HG03097 (cell line): ENCODE measurements at regions not wholly inside any gene's neighbourhood (a gene's known extent, or its start where the extent isn't known, plus 50 kb on each side); places are given as distances from the start of the nearest gene placed in this dataset.

Experiments used
- ATAC-seq: cut with Tn5 transposase; IDR thresholded peaks from one replicate; pipeline ENCODE4 v1.9.1; 2021; ENCODE audit not compliant: unreplicated experiment, low FRiP score

- no peak for ATAC-seq
These were observed 81.0 kb downstream of the QPCT start for GRCh38 chr2:37425408-37425807.

DNA sequence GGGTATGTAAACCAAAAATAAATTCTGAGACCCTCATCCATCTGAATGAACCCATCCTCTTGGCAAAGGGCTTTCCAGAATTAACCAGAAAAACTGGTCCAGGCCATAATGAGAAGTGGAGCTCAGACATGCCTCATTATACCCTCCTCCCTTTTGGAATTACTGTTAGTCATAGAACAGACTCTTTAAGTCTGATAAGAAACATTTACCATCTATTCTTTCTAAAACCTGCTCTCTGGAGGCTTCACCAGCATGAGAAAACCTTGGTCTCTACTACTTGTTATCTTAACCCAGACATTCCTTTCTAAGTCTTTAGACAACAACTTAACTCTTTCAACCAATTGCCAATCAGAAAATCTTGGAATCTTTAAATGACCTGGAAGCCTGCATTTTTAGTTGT lies 82.8 kb downstream of the QPCT start:
- no peak for ATAC-seq

DNA sequence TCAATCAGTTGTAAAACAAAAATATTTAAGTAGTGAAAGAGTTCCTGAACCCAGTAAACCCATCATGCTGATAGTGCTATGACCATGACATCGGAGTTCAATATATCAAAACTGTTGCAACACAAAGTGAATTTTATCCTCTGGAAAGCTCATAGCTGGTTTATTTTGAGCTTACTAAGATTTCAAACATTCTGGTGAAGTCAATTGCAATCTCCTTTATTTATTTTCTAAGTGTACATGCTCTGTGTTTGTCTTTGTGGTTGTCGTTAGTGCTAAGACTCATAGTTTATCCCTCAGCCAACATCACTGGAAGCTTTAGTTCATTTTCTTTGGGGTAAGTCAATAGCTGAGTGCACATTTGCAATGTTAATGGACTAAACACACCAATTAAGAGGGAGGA lies 91.9 kb downstream of the QPCT start:
- no peak for ATAC-seq

DNA sequence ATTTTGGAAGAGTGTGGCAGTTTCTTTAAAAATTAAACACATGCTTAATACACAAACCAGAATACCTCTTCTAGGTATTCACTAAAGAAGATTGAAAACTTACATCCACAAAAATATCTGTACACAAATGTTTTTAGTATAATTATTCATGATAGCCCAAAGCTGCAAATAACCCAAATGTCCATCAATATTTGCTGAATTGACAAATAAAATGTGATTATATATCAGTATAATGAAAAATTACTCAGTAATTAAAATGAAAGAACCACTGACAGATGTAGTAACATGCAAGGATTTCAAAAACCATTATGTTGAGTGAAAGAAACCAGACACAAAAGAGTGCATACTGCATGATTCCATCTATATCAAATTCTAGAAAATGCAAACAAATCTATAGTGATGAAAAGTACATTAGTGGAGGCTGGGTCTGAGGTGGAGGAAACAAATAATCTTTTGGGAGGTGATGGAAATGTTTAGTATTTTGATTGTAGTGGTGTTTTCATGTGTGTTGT lies 94.8 kb downstream of the QPCT start:
- ATAC-seq = no peak

DNA sequence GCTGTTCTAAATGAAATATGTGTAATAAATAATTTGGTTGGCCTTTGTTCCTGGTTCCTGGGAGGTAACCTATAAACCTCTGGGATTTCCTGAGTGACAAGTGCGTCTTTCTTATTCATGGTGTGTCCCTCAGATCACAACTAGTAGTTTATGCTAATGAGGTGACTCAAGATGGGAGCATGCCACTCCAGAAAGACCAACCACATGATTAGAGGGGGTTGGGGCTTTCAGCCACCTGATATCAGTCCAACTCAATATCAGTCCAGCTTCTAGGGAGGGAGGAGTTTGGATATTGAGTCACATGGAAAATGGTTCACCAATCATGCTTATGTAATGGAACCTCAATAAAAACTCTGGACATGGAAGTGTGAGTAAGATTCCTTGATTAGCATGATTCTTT lies 96.6 kb downstream of the QPCT start:
- ATAC-seq = no peak

DNA sequence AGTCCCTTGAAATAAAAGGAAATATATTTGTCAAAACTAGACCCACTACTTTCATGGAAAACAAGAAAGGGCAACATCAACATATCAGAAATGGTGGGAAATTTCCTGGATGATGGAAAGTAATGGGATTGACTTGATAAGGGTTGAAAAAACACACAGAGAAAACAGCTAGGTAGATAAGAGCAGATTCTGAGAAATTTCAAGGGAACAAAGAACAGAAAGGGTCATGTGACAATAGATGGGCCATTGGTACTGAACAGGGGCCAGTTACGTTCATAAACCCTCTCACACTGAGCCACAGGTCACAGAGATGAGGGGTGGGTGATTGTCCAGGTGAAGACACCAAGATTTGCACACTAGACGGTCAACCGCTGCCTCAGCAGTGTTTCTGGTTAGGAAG lies 98.7 kb downstream of the QPCT start:
- no peak for ATAC-seq

DNA sequence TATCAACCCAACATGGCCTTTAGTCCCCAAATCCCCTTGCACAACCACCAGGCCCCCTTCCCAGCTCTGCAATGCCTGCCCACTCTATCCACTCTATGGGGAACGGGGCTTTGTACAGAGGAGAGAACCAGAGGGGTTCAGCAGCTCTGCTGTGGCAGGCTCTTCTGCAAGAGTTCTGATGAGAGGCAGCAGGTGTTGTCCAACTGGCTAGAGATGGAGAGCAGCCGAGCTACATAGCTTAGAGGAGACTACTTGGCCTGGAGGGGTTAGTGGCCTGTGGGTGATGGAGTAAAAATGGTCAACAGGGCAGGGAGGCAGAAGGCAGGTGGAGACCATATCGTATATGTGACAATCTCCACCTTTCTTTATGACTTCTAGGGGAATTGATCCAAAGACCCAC lies 103.0 kb downstream of the QPCT start:
- no peak for ATAC-seq

GRCh38 chr2:37448342-37449120 lies 104.1 kb downstream of the QPCT start:
- ATAC-seq = no peak

DNA sequence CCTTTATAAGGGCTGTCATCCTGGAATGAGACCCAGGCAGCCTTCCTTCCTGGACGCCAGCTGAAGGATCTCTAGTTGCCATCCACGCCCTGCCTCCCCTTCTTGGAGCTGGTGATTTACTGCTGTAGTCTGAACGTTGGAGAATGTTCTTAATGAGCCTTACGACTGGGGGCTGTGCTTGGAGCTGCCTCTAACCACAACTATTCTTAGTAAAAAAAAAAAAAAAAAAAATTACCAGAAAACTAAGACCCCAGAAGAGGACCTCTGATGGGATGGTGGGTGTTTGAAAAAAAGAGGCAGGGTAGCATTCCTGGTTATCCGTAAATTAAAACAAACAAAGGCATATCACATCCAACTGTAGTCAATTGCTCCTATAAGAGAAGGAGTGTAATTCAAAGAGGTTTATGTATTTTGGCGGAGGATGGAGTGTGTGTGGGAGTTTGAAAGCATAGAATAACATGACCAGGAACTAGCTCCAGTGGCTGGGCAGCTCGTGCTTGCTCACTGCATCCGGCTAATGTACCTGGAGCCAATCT lies 105.4 kb downstream of the QPCT start:
- no peak for ATAC-seq

DNA sequence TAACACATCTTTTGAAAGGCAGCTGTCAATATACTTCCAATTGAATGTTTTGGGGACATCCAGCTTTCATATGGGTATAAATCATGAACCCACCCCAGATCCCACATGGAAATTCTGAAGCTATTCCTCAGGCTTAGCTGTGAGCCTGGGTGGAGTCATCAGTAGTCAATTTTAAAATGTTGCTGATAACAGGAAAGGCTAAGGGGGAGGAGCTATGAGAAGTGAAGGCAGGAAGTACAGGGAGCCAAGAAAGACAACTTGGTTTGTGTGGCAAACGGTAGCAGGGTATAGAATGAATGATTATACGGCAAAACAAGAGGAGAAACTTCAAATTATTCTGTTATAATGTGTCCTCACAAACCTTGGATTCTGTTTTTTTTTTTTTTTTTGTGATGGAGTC lies 108.6 kb downstream of the QPCT start:
- no peak for ATAC-seq

DNA sequence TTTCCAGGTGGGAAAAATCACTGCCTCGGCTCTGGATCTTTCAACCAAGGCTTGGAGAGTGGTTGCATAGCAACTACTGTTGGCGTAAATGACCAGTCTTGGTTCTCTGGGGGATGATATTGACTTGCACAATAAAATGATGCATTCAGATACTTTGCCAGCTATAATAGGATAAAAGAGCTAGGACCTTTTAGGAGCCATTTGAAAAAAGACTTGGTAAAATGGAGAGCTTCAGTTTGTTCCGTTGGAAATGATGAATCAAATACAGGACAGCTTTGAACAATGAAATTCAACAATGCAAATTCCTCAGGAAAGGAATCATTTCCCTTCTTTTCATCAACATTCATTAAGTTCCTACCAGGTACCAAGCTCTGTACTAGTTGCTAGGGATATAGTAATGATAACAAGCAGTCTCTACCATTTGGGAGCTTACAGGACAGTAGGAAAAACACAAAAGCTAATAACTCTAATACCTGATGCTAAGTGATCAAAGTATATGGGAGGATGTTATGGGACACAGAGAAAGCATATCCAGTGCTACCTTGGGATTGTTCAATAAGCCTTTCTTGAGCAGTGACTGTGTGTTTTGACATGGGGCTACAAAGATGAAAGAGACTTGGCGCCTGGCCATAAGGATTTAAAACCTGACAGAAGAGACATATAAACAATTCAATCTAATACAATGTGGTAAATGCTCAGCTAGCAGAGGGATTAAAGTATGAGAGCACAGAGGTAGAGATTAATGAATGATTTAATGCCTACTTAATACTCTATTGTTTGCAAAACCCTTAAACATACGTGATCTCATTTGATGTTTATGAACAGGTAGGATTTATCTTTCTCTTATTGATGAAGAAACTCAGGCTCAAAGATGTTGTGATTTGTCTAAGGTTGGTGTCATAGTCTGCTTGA lies 110.7 kb downstream of the QPCT start:
- ATAC-seq = no peak

DNA sequence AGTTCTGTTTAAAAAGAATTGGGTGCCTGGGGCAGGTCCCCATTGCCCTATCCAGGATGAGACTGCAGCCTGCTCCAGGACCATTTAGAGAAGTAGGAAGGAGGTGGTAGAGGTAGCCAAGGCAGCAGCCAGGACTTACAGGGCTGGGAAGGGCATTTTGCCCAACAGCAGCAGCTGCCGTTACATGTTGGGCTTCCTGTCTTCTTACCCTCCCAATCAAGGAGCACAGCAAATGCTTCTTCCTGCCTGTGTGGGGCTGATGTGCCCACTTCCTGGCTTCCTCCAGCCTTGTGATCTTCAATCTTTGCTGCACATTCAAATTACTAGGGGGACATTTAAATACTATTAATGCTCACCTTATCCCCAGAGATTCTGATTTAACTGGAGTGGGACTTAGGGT lies 112.0 kb downstream of the QPCT start:
- no peak for ATAC-seq

- no peak for ATAC-seq
These were observed 113.0 kb downstream of the QPCT start for GRCh38 chr2:37457401-37457901.

DNA sequence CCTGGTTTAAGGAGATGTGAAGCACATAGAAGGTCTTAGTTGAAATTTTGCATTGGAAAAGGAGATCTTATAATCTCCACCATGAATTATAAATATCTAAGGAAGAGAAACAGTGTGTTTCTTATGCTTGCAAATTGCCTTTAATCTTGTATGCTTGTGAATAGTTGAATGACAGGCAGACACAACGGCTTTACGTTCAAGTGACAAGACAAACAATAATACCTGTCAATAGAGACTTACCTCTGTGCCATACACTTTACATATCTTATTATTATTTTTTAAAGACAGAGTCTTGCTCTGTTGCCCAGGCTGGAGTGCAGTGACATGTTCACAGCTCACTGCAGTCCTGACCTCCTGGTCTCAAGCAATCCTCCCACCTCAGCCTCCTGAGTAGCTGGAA lies 113.7 kb downstream of the QPCT start:
- ATAC-seq = no peak

DNA sequence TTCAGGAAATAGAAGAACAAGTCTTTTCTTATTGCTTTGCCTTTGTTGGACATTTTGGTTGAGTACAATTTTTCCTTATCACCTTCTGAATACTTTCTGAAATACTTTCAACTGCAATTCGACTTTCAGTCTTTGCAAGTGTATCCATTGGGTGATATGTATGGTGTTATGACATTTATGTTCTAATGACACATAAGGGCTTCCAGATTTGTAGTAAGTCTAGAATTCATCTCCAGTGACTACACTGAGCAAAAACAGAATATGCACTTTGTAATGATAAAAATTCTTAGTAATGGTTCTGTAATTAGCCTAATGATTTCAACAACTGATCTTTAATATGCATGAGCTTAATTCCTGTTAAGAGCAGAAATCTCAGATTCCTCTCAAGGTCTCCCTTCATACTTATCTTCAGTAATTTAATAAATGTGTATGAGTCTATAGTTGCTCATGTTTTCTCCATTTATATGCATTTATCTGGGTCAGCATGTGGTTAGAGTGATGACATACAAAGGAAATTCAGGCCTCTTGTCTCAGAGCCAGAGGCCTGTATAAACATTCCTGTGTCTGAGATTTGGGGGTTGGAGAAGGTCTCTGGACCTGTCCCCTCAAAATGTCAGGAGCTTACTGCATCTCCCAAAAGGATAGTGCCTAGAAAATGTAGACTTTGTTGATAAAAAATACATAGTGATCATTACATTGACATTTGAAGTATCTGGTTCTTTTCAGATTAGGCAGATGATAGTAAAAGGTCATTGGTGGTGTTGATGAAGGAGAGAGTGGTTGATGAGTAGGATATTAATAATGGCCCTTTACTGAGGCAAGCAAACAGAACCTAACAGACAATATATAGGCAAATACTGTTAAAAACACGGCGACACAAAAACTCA lies 114.9 kb downstream of the QPCT start:
- ATAC-seq = no peak

GRCh38 chr2:37460896-37461229 lies 116.4 kb downstream of the QPCT start:
- no peak for ATAC-seq

- ATAC-seq = no peak
These were observed 119.6 kb downstream of the QPCT start for GRCh38 chr2:37464067-37464466.

- ATAC-seq = no peak
These were observed 122.2 kb downstream of the QPCT start for GRCh38 chr2:37466533-37467222.

- no peak for ATAC-seq
These were observed 123.7 kb downstream of the QPCT start for GRCh38 chr2:37468170-37468569.

DNA sequence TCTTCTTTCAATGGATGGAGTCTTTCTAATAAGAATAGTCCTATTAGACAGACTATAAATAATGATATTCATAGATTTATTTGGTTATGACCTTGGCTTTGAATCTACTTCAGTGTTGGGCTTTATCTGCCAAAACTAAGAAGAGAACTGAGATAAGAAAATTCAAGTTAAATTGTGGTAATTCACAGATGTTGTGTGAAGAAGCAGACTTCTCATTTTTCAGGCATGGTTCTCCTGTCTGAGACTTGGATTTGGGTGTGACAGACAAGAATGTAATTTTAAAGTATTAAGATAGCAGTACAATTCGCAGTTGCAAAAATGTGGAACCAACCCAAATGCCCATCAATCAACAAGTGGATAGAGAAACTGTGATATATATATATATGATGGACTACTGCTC lies 124.7 kb downstream of the QPCT start:
- no peak for ATAC-seq
